ENCODE measurements at regions not wholly inside any gene's neighbourhood (a gene's known extent, or its start where the extent isn't known, plus 50 kb on each side); places are given as distances from the start of the nearest gene placed in this dataset.

GRCh38 chr10:130551676-130552075 lies 415.5 kb downstream of the GLRX3 start:
- TF ChIP-seq CTCF (IDR thresholded peaks at IDR 0.05) (no peak), POLR2A (IDR thresholded peaks at IDR 0.05) (no peak)
